ENCODE measurements at regions not wholly inside any gene's neighbourhood (a gene's known extent, or its start where the extent isn't known, plus 50 kb on each side); places are given as distances from the start of the nearest gene placed in this dataset.

DNA sequence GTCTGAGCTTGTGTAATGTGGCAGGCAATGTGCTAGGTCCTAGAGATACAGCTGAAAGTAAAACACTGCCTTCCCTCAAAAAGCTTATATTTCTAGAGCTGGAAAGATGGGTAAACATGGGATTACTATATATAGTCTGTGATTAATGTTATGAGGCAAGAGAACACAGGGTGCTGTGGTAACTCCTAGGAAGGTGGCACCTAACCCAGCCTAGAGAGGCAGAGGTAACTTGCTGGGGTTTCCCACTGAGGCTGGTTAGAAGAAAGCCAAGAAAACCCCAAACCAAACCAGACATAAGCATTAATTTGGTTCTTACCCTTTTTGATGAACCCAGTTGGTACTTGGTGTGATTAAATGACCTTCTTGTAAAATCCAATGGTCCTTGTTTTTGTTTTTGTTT is 315.0 kb downstream of the PPP1R2C start:
- H3K27ac ChIP-seq, result no peak overlapping the region
- TF ChIP-seq, protein P1, sequence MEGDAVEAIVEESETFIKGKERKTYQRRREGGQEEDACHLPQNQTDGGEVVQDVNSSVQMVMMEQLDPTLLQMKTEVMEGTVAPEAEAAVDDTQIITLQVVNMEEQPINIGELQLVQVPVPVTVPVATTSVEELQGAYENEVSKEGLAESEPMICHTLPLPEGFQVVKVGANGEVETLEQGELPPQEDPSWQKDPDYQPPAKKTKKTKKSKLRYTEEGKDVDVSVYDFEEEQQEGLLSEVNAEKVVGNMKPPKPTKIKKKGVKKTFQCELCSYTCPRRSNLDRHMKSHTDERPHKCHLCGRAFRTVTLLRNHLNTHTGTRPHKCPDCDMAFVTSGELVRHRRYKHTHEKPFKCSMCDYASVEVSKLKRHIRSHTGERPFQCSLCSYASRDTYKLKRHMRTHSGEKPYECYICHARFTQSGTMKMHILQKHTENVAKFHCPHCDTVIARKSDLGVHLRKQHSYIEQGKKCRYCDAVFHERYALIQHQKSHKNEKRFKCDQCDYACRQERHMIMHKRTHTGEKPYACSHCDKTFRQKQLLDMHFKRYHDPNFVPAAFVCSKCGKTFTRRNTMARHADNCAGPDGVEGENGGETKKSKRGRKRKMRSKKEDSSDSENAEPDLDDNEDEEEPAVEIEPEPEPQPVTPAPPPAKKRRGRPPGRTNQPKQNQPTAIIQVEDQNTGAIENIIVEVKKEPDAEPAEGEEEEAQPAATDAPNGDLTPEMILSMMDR (IDR thresholded peaks at IDR 0.05; ENCODE audit: low read depth, low read length, missing control alignments), result no peak
- no peaks in the 10 kb centered on the region for H3K27me3 ChIP-seq (replicated peaks)
- in situ Hi-C loops (cut with HindIII; ENCODE audit: low pct_ligation_motif_present, low sequenced_read_pairs), result no loop called here
- H3K4me3 ChIP-seq (ENCODE audit: low read depth, low read length), result no peak overlapping the region
- H3K36me3 ChIP-seq (replicated peaks), result no peaks in the 10 kb centered on the region
- no peak for DNase-seq

DNA sequence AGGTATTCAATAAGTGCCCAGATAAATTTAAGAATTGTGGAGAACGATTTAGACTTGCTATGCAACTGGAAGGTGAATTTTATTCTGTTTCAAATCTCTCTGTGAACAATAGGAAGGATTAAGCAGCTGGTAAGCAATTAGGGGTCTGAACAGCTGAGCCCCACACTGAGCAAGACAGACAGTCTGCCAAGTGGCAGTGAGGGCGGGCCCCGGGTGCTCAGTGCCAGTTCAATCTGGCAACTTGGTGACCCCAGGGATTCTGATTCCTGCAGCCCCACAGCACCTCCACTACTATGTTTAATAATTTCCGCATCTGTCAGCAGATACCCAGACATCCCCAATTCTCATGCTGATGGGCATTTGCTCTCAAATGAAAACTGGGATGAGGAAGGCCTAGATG is 317.3 kb downstream of the PPP1R2C start:
- H3K36me3 ChIP-seq (replicated peaks), result no peaks in the 10 kb centered on the region
- no peak overlapping the region for H3K4me3 ChIP-seq (ENCODE audit: low read depth, low read length)
- TF ChIP-seq, protein P1 (IDR thresholded peaks at IDR 0.05; ENCODE audit: low read depth, low read length, missing control alignments), result no peak
- in situ Hi-C loops (cut with HindIII; ENCODE audit: low pct_ligation_motif_present, low sequenced_read_pairs), result no loop called here
- H3K27ac ChIP-seq, result no peak overlapping the region
- DNase-seq, result no peak
- H3K27me3 ChIP-seq (replicated peaks), result no peaks in the 10 kb centered on the region

DNA sequence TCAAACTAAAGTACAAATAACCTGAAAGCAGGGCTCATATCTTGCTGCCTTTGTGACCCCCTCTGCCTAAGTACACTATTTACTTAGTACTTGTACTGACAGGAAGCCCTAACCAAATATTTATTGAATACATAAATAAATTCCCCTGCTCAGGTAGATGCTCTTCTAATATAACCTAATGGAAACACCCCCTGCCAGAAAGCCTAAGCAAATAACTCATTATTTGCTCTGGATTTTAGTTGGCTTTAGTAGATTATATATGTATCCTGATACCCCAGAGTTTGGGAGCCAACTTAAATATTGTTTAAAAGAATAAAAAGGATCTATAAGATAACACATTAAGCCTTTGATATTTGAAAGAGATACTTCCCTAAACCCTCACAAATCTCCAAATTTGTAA is 318.2 kb downstream of the PPP1R2C start:
- Histone ChIP-seq H3K27me3 (replicated peaks) (no peaks in the 10 kb centered on the region), H3K36me3 (replicated peaks) (no peaks in the 10 kb centered on the region), H3K4me3 (ENCODE audit: low read depth, low read length) (no peak overlapping the region), H3K27ac (no peak overlapping the region)
- in situ Hi-C loops (cut with HindIII; ENCODE audit: low pct_ligation_motif_present, low sequenced_read_pairs), result no loop called here
- TF ChIP-seq, protein P1 (IDR thresholded peaks at IDR 0.05; ENCODE audit: low read depth, low read length, missing control alignments), result no peak
- no peak for DNase-seq

DNA sequence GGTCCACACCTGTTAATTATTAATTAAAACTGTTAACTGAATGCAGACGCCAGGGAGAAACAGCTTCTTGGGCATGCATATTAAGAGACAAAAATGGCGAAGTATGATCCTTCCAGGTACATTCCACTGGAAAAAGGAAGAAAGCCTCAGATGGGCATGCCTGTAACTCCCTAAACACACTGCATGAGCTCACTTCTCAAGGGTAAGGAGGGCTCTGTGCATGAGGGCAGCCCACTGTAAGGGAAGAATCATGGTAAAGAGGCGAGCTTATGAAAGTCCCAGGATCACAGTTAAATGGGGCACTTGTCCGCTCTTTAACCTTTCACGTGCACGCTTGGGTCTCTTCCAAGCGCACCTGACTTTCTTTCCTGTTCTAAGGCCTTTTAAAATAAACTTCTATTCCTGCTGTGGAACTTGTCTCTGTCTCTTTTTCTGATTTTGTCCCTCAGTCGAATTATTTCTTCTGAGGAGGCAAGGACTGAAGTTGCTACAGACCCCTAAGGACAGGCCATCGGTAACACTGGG is 321.7 kb downstream of the PPP1R2C start:
- Histone ChIP-seq H3K27me3 (replicated peaks) (no peaks in the 10 kb centered on the region), H3K27ac (no peak overlapping the region), H3K36me3 (replicated peaks) (no peaks in the 10 kb centered on the region), H3K4me3 (ENCODE audit: low read depth, low read length) (no peak overlapping the region)
- no peak for DNase-seq
- in situ Hi-C loops (cut with HindIII; ENCODE audit: low pct_ligation_motif_present, low sequenced_read_pairs), result no loop called here
- TF ChIP-seq, protein P1 (IDR thresholded peaks at IDR 0.05; ENCODE audit: low read depth, low read length, missing control alignments), result no peak

DNA sequence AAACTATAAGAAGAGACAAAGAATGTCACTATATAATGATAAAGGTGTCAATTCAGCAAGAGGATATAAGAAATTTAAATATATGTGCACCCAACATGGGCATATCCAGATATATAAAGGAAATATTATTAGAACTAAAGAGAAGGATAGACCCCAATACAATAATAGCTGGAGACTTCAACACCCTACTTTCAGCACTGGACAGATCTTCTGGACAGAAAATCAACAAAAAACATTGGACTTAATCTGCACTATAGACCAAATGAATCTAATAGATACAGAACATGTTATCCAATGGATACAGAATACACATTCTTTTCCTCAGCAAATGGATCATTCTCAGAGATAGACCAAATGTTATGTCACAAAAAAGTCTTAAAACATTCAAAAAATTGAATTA is 327.7 kb downstream of the PPP1R2C start:
- Histone ChIP-seq H3K27me3 (replicated peaks) (no peaks in the 10 kb centered on the region), H3K36me3 (replicated peaks) (no peaks in the 10 kb centered on the region), H3K4me3 (ENCODE audit: low read depth, low read length) (no peak overlapping the region), H3K27ac (no peak overlapping the region)
- TF ChIP-seq, protein P1 (IDR thresholded peaks at IDR 0.05; ENCODE audit: low read depth, low read length, missing control alignments), result no peak
- in situ Hi-C loops (cut with HindIII; ENCODE audit: low pct_ligation_motif_present, low sequenced_read_pairs), result no loop called here
- DNase-seq, result no peak

DNA sequence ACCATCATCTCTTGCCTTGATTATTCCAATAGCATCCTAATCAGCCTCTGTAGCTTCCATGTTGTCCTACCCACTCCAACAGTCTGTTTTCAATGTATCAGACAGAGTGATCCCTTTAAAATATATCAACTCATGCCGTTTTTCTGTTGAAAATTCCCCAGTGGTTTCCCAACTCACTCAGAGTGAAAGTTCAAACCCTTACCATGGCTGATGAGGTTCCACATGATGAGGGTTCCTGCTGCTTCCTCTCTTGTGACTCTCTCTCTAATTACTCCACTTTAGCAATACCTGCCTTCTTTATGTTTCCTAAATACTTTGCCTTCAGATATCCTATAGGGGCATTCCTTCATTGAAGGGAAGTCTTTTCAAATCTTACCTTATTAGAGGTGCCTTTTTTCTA is 334.7 kb downstream of the PPP1R2C start:
- no peak for DNase-seq
- Histone ChIP-seq H3K4me3 (ENCODE audit: low read depth, low read length) (no peak overlapping the region), H3K27me3 (replicated peaks) (no peaks in the 10 kb centered on the region), H3K27ac (no peak overlapping the region), H3K36me3 (replicated peaks) (no peaks in the 10 kb centered on the region)
- in situ Hi-C loops (cut with HindIII; ENCODE audit: low pct_ligation_motif_present, low sequenced_read_pairs), result no loop called here
- TF ChIP-seq, protein P1 (IDR thresholded peaks at IDR 0.05; ENCODE audit: low read depth, low read length, missing control alignments), result no peak
